ENCODE measurements at regions not wholly inside any gene's neighbourhood (a gene's known extent, or its start where the extent isn't known, plus 50 kb on each side); places are given as distances from the start of the nearest gene placed in this dataset.

DNA sequence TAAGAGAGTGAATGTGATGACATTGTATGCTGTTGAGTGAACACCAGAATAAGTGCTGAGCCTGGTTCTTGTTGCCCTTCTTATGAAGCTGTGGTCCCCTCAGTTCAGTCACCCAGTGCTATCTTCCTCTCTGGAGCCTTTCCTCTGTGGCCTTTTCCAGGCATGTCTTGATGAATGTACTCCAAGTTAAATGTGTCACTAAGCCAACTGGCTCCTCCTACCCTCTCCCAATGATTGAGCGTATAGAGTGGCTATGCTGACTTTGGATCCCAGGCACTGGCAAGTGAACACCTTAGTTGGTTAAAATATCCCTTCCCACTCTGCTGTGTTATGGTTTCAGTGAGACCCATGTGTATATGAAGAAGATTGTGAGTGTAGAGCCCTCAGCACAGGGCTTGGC lies 134.1 kb upstream of the MAMLD1 start:
- Histone ChIP-seq H3K79me2 (ENCODE audit: insufficient read depth, low read length) (no peaks in the 10 kb centered on the region), H3K9ac (ENCODE audit: extremely low read depth, insufficient read length, low read length) (no peak overlapping the region), H4K5ac (ENCODE audit: insufficient read length, low read depth, low read length) (no peak overlapping the region), H3K18ac (ENCODE audit: insufficient read length, low read depth, low read length) (no peak overlapping the region), H2BK5ac (ENCODE audit: insufficient read length, low read length) (no peak overlapping the region), H3K4me2 (ENCODE audit: insufficient read depth, insufficient read length, low read length) (no peak overlapping the region), H2AFZ (ENCODE audit: low read length) (no peak overlapping the region), H2BK12ac (ENCODE audit: insufficient read length, low read depth, low read length) (no peak overlapping the region), H3K27me3 (ENCODE audit: insufficient read depth, low read length) (peaks cover 5% of the 10 kb centered on the region; the same call in 1 of the 2 replicates), H3K14ac (ENCODE audit: insufficient read depth, low read length) (no peak overlapping the region), H3K79me1 (ENCODE audit: insufficient read depth, low read depth, low read length, poor library complexity, severe bottlenecking) (no peaks in the 10 kb centered on the region), H3K23me2 (ENCODE audit: insufficient read length, low read depth, low read length, poor library complexity, severe bottlenecking) (no peaks in the 10 kb centered on the region), H3K23ac (ENCODE audit: insufficient read length, low read depth, low read length) (no peak overlapping the region), H2BK120ac (ENCODE audit: low read depth, low read length, poor library complexity, severe bottlenecking) (no peak overlapping the region), H2BK15ac (ENCODE audit: low read depth, low read length) (no peak overlapping the region), H2BK20ac (ENCODE audit: low read depth, low read length, poor library complexity, severe bottlenecking) (no peak overlapping the region), H4K8ac (replicated peaks; ENCODE audit: insufficient read length, low read depth, low read length) (no peak overlapping the region), H3K4me1 (ENCODE audit: insufficient read depth, low read length) (no peaks in the 10 kb centered on the region), H2AK5ac (ENCODE audit: insufficient read length, low read length) (no peak overlapping the region), H3K4ac (ENCODE audit: low read depth, low read length) (no peak overlapping the region), H3K9me3 (ENCODE audit: control insufficient read depth, low read depth, low read length) (no peaks in the 10 kb centered on the region), H4K20me1 (ENCODE audit: control insufficient read depth, insufficient read depth, insufficient read length) (no peaks in the 10 kb centered on the region), H4K91ac (ENCODE audit: insufficient read length, low read depth, low read length) (no peak overlapping the region), H3T11ph (ENCODE audit: low read length) (no peak overlapping the region), H3K27ac (ENCODE audit: insufficient read length, low read depth, low read length) (no peak overlapping the region), H3K56ac (ENCODE audit: insufficient read length, low read depth, low read length) (no peak overlapping the region)
- WGBS (ENCODE audit: extremely low coverage, insufficient read length, low lambda C conversion rate): no CpG with 5 or more reads among the region's 1 CpG
- Mint-ChIP-seq H3K27ac (no peak overlapping the region), H3K4me3 (no peak overlapping the region), H3K4me1 (peaks cover 13 to 22% of the 10 kb centered on the region in 2 experiments), H3K9me3 (peaks cover 68 to 76% of the 10 kb centered on the region in 2 experiments), H3K27me3 (ENCODE audit: low read depth) (peaks cover 60% of the 10 kb centered on the region), H3K36me3 (ENCODE audit: insufficient read depth in 1 of 3, low read depth in 3 of 3) (peaks cover 0 to 3% (median 2%) of the 10 kb centered on the region in 3 experiments; a peak in 3 of 7 replicates)
- no peak for DNase-seq
- TF ChIP-seq CTCF (conservative IDR thresholded peaks at IDR 0.05): no peak
